ENCODE measurements at regions not wholly inside any gene's neighbourhood (a gene's known extent, or its start where the extent isn't known, plus 50 kb on each side); places are given as distances from the start of the nearest gene placed in this dataset.

DNA sequence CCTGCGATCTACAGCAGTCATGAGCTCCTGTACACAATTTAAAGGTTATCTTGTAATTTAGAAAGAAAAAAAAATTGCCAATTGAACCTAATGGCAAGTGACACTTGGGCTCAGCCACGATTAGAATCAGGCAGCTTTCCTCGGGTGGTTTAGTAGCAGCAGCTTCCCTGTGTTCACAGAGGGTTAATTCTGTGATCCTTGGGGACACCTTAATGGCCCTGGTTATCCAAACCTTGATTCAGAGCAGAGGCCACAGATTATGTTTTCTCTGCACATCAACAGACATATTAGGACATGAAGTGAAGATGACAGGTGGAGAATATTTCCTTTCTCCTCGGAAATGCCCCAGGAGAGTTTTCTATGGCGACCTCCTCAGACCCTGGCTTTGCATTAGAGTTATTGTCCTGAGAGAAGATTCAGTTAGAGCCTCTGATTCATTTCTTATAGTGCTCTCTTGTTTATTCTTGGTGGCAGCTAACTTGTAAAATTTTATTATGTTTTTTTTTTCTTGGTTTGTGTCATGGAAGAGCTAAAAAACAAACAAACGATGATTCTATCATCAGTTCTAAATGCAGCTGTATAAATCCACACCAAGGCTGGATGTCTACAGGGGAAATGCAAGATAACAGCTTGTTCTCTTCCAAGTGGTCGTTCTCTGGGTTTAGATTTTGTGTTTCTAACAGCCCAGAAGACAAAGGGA lies 351.2 kb upstream of the DYNLRB2 start:
- no peak for DNase-seq

DNA sequence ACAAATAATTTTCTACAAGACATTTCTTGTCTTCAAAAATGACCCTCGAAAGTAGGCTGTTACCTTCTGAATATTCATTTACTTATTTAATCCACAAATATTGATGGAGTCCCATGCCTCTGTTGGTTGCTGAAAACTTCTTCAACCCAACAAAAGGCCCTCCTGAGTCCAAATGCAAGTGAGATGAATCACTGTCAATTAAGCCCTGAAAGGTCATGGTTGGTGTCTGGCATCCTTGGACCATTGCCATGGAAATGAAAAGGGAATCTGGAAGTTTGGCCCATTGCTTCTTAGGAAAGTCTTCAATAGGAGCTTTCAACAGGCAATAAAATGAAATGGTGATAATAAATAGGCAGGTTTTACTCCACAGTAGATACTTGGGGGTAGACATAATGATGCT lies 364.7 kb upstream of the DYNLRB2 start:
- DNase-seq, result no peak

DNA sequence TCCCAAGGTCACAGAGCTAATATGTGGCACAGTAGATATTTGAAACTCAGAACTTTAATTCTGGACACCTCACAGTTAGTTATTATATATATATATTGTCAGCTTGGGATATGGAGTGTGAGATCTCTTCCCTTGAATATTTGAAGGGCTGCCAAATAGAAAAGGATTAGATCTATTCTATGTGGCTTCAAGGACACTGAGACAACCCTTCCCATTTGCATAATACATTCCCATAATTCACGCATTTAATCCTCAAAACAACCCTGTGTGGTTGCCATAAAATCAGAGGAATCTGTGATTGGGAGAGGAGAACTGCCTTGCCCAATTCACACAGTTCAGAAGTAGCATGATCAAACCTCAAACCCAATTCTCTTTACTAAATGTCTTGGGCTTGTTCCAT lies 365.8 kb upstream of the DYNLRB2 start:
- no peak for DNase-seq

DNA sequence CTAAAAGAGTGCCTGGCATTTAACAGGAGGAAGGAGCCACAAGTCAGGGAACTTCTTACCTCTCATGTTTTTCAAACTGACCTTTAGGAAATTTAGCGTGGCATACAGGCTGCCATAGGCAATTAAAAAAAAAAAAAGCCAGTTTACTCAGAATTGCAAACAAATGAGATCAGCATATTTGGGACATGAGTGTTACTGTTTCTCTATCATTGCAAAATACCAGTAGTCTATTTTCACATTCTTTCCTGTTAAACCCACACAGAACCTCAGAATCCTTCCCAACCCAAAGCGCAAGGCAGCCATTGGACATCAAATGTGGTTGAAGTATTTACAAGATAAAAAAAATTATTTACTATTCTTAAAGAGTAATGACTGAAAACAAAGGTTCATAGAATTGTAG lies 366.4 kb upstream of the DYNLRB2 start:
- DNase-seq, result no peak

DNA sequence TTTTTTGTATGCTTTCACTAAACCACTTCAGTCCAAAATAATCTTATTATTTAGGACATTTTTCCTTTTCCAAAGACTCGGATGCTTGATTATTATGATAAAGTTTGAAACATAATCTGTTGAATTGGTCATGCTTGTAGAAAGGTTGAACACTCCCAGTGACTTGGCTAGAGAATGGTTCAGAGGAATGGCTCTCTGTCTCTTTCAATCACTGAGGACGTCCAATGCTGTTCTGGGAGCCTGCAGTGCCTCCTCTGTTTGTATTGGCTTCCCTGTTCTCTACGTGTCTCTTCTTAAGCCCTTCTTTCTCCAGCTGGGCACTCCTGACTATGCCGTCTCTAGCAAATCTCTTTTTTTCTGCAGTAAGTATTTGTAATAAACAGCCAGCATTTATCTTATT lies 369.0 kb upstream of the DYNLRB2 start:
- DNase-seq, result no peak

DNA sequence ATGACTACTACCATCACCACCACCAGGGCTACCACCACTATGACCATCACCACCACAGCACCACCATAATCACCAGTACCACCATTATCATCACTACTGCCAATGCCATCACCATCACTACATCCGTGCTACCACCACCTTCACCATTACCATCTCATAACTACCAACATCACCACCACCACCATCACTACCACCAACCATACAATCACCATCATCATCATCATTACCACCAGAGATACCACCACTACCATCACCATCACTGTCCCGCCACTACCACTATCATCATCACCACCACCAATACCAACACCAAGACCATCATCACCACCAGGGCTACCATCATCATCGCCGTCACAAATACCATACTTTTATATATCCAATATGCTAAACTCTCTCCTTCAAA lies 369.6 kb upstream of the DYNLRB2 start:
- DNase-seq, result no peak

DNA sequence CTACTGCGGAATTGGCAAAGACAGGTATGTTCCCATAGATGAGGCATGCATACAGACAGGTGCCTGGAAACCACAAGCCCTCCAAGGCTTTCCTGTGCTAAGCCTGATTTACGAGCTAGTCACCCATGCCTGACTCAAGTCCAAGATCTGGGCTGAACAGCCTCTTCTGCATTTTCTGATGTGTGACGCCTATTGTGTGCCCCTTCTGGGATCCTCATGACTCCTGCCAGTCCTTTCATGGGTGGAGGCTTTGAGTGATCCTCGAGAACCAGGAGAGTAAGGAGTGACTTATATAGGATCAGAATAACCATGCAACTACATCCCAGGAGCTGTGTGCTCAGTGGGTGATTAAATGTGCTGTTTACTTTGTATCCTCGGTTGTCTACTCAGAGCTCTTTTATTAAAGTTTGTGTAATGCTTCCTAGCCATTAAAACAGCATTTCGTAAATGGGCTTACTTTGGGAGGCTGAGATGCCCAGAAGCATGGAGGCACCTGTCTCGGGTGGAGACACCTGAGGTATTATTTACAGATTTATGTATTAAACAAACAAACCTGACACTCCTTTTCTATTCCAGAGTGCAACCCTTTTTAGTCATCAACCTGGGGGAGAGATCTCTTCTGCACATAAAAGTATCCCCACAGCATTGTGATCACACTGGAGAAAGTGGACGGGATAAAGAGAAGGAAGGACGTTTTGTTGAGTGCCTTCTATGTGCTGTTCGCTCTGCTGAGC lies 373.0 kb upstream of the DYNLRB2 start:
- DNase-seq, result no peak

DNA sequence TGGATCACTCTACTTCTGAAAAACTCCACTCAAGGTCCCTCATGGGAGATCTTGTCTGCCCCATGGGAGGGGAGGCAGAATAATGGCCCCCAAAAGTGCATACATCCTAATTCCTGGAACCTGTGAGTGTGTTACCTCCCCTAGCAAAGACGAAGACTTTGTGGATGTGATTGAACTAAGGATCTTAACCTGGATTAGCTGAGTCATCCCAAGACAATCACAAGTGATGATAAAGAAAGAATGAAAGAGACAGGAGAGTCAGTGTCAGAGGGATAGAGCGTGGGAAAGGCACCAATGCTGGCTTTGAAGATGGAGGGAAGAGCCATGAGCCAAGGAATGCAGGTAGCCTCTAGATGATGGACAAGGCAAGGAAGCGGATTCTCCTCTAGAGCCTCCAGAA lies 374.7 kb upstream of the DYNLRB2 start:
- DNase-seq, result no peak

DNA sequence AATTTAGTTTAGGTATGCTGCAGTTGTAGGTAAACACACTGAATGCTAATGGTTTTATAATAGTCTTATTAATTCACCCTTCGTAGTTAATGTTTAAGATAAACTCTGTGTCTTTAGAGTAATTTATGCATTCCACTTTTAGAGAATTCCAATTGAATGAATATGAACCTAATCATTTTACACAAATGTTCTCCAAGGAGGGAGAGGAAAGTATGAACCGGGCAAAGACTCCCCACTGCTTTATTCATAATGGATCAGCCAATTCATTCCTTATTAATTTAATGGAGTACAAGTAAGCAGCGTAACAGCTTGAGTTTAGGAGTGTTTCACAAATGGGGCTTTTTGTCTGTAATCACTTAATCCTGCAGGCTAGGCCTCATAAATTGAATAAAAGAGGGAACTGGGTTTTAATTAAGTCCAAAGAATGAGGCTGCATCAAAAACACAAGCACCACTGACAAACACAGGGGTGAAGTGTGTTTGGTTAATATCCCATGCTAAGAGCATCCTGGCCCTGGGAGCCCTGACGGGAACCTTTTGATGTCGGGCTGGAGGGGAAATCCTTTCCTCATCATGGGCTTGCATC lies 375.7 kb upstream of the DYNLRB2 start:
- DNase-seq, result no peak

DNA sequence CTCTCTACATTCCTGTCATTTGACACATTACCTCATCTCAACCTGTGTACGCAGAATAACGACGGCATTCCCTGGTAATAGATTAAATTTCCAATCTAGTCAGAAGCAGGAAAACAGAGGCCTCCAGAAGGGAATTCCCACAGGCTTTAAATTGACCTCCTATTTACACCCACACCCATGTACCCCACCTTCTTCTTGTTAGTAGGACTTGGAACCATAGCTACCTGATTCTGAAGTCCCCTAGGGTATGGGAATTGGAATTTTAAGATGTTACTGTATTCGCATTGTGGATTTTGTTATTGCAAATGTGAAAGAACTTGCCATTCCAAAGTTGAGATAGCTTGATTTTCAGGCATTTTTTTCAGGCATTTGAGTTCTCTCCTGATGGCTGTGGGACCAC lies 377.5 kb upstream of the DYNLRB2 start:
- DNase-seq, result no peak

DNA sequence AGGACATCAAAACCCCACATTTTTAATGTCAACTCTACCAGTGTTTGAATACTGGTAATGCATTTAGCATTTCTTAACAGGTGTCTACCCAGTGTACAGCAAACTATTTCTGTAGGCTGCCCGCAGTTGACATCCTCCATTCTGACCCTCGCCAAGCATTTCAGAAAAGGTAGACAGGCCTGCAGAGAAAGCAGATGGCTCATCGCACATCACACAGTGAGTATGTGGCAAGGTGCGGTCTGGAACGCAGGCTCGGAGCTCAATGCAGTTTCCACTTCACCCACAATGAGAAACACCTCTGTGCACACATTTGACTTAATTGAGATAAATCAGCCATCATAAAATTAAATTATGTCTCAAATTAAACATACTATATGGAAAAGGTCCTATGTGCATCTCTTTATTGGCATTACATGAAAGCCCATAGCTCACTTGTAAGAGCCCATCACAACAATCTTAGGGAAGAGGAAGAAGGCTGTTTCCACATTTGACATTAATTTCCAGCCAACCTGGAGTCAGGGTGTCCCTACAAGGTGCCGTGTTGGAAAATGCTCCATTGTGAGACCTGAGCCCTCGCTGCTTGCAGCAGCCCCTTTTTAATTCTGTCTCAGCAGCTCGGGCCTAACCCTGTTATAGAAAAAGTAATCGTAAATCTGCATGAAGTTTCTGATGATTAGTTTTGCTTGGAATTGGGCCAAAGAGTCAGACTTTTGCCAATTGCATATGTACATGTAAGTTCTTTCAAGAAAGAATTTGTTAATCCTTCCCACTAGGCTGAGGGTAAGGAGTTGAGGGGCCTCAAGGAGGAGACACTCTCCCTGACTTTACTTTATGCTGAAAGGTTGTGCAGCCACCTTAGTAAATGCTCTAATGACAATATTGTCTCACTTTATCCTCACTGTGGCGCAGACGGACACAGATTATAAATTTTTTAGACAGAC lies 378.7 kb upstream of the DYNLRB2 start:
- DNase-seq, result no peak

DNA sequence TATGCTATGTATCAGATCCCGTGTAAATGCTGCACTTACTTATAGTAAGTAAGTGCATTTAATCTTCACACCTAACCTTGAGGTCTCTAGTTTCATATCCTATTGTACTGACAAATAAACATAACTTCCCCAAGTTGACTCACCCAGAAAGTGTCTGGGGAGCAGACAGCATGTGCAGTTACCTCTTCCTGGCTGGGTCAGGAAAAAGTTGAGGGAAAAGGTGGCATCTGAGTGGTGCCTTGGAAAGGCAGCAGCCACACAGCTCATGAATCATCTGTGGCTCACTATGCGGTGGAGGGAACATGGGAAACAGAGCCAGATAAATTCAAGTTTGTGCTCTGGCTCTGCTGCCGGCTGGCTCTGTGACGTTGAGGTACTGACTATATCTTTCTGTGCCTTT lies 382.0 kb upstream of the DYNLRB2 start:
- DNase-seq, result no peak

DNA sequence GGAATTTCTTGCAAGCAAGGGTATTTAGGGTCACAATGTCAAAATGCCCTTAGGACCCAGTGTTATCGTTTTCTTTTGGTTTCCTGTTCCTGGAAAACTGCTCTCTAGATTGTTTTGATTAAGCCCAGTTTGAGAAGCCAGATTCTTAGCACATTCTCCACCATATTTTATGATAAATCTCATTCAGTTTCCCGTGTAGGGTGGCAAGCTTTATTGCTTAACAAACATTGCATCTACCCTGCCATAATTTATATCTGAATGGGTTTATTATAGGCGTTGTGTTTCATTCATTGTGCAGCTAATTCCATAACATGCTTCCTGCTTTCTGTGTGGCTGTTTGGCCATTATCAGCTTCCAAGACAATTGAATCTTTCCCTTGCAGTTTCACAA lies 389.1 kb upstream of the DYNLRB2 start:
- no peak for DNase-seq

DNA sequence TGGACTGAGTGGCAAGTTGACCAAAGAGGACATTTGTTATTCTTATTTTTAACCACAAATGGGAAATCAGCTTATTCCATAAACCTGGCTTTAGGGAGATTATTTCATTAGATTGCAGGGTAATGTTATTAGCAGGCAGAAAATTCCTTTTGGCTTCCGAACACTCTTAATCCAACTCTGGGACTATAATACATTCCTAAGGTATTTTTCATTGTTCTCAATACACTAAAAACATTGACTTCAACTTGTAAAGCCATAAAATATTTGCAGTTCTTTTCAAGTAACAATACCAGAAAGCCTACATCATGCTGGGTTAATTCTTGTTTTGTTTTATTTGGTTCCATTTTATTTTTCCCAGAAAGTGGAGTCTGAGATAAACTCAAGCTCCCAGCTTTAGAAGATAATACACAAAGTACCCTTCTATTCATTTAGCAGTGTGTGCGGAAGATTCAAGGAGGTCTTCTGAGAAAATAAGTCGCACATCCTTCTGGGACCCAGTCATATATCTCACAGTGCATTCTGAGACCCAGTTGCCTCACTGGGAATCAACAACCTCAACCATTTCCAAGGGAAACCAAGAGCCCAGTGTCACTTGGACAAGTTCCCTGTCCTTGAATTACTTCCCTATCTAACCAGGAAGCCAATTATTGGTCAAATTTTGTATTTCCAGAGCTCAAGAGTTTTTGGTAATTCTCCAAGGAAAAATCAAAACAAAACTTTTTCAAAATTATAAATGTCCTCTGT lies 389.6 kb upstream of the DYNLRB2 start:
- no peak for DNase-seq

DNA sequence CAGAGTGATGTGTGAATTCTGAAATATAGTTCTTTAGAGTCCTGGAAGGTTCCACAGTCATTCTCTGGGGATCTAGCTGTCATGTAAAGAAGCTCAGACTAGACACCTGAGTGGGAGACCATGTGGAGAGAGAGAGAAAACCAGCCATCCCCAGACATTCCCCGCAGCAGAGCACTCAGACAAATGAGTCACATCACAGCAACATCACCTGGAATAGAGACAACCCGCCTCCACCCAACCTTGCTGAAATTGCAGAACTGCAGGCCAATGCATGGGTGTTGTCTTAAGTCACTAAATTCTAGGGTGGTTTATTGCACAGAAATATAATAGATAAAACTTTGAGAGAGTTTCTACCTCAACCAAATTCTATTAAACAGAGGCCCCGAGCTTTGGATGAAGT lies 392.0 kb upstream of the DYNLRB2 start:
- no peak for DNase-seq

DNA sequence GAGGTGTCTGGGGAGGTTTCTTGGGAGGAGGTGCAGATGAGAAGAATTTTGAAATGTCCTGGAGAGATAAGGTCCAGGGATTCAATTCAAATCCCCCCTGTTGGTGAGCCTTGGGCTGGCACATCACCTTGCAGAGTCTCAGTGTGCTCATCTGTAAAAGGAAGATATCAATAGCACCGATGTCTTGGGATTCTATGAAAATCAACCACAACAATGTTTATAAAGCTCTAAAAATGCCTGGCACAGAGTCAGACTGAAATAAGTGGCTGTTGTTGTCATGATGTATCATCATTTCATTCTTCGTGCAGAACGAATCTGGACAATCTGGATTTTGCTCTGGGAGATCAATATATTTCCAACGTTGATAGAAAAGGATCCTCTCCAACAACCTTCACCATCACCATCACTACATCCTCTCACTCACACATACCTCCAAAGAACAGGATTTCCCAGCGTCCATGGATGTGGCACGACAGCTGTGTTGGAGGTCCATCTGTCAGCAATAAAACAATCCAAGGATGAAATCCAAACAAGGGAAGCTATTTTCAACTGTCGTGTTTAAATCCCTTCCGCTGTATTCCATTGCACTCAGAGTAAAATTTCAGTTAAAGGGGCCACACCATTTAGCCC lies 393.7 kb upstream of the DYNLRB2 start:
- DNase-seq, result no peak

DNA sequence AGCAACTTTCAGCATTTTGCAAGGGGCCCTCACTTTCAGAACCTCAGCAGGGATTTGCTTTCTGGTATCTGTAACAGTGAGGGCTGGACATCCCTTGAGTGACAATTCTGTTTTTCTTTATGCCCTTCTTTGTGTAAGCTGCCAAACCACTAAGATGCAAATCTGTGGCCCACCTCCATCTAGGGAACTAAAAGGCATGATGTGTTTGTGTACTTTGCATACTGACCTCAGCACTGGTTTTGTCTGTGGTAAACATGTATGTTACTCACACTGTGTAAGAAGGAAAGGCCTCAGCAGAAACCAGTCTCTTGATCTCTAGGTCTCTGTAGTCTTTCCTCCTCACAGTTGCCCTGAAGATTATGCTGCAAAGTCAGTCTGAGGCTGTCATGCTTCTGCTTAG lies 396.6 kb upstream of the DYNLRB2 start:
- DNase-seq, result no peak

DNA sequence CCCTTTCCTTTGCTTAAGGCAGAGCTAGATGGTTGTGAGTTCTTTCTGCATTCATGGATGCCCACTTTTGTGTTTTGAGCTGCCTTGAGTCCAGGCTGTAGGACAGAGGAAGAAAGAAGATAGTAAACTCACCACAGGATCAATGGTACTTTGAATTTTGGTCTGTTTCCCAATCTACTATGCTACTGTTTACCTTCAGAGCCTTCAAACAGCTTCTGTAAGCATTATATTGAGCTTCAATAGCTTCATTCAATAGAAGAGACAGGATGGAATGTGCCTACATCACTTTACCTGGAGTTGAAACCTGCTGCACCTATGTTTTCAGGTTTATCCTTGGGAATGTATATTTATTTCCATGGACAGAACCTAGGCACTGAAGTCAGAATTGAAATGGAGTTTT lies 397.9 kb upstream of the DYNLRB2 start:
- DNase-seq, result no peak

DNA sequence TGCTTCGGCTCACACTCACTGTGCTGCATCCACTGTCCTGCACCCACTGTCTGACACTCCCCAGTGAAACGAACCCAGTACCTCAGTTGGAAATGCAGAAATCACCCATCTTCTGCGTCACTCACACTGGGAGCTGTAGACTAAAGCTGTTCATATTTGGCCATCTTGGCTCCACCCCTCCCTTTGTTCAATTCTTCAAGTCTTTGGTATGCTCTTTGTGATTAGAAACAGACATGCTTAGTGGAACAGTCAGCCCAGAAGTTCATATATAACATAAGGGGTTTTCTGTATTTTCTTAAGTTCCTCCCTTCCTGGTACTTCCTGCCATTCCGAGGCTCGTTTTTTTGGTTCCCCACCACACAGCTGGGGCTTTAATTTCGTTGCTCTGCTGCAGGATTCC lies 398.5 kb upstream of the DYNLRB2 start:
- DNase-seq, result no peak

DNA sequence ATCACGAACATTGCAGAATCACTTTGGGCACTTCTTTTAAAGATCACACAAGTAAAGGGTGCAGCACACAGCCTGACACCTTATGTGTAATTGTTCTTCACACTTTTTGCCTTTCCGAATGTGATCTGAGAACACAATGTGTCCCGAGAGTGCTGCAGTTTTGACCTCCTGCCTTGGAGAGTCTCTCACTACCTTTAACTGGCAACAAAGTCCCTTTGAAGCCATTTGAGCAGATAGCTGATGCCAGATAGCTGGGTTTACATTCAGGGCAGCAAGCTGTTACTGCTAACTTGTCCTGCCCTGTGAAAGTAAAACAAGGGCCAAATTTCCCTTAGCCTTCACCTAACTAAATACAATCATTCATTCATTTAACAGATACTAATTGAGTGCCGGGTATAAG lies 411.0 kb upstream of the DYNLRB2 start:
- DNase-seq, result no peak

DNA sequence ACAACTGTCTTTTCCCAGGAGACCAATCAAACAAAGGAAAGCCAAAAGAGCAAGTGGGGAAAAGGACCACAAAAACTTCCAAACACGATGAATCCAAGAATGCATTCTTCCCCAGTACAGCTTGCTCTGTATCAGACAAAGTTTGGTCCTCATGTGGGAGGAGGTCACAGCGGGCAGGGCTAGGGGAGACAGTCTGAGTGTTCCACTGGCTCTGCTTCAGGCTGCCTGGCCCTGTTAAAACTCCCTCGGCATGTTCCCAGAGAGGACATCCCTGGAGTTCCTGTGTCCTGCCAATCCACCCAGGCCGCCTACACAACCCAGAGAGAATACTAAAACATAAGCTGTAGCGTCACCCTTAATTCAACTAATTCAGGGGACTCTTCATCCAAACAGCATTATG lies 415.1 kb upstream of the DYNLRB2 start:
- no peak for DNase-seq

Data from right lung (tissue), 2 donors.